Breast epithelium (tissue), 4 donors: ENCODE measurements at regions not wholly inside any gene's neighbourhood (a gene's known extent, or its start where the extent isn't known, plus 50 kb on each side); places are given as distances from the start of the nearest gene placed in this dataset.

ENCODE experiments used
- DNase-seq, 2 donors: peaks; one replicate each; pipeline ENCODE4 v3.0.0-alpha.2; 2019; ENCODE audit warnings: low spot score in 2 of 2
- H3K27ac ChIP-seq, 2 donors: fragments of 200-600 bp; sonication (generic) in 1 of 2; one replicate each; pipeline ENCODE4 v1.5.1; 2016 to 2019; ENCODE audit warnings: mild to moderate bottlenecking in 1 of 2
- H3K27me3 ChIP-seq, 2 donors: fragments of 200-600 bp; sonication (generic) in 1 of 2; one replicate each; pipeline versions ENCODE4 v1.5.1 to v1.6.0; 2017 to 2019; ENCODE audit warnings: control low read depth in 1 of 2, mild to moderate bottlenecking in 1 of 2
- H3K36me3 ChIP-seq: fragments of 200-600 bp; one replicate; pipeline ENCODE4 v1.5.1; 2019
- H3K4me1 ChIP-seq, 2 donors: fragments of 200-600 bp; sonication (generic); one replicate each; pipeline ENCODE4 v1.5.1; 2016 to 2019; ENCODE audit warnings: control low read depth in 1 of 2
- H3K4me3 ChIP-seq, 3 donors: fragments of 200-600 bp; sonication (generic); 1 replicate in 2 of 3; 2 replicates in 1 of 3; pipeline ENCODE4 v1.5.1; 2016 to 2019; ENCODE audit warnings: mild to moderate bottlenecking in 3 of 3, moderate library complexity in 2 of 3
- H3K9me3 ChIP-seq, 2 donors: fragments of 200-600 bp; sonication (generic) in 1 of 2; one replicate each; pipeline ENCODE4 v1.5.1; 2016 to 2019; ENCODE audit warnings: control low read depth in 1 of 2
- CTCF ChIP-seq, 3 donors: fragments of 450-650 bp; IDR thresholded peaks; one replicate each; pipeline ENCODE4 v1.5.1; 2016 to 2017; ENCODE audit warnings: antibody characterized with exemption in 3 of 3, mild to moderate bottlenecking in 3 of 3, moderate library complexity in 3 of 3
- POLR2A ChIP-seq: fragments of 450-650 bp; IDR thresholded peaks from one replicate; pipeline ENCODE4 v1.6.1; 2016; ENCODE audit warnings: antibody characterized with exemption, mild to moderate bottlenecking, moderate library complexity
- POLR2AphosphoS5 ChIP-seq, 3 donors: sonication (generic); formaldehyde crosslinking; IDR thresholded peaks; one replicate each; pipeline ENCODE4 v1.6.1; 2017; ENCODE audit warnings: antibody characterized with exemption in 3 of 3
- intact Hi-C: fragments of 100-400 bp; cut with DNase I; formaldehyde crosslinking; loops from one replicate; pipeline ENCODE4 v1.15.1; 2023; ENCODE audit warnings: low total_unique reads

DNA sequence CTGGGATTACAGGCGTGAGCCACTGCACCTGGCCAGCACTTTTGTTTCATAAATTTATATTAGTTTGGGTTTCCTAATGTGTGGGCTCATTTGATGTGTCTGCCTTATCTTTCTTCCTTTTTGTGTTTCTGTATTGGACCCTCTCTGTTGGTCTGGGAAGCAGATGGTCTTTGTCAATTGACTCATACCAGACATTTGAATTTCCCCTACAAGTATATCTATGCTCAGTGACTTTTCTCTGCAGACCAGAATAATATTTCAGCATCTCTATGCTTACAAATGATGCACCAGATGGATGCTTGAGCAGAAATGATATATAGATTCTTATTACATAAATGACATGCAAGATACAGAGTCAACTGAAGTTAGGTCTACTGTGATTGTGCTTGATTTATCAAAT is 329.9 kb upstream of the SLCO3A1 start:
- intact Hi-C loops: no loop called here
- Histone ChIP-seq H3K36me3 (no peaks in the 10 kb centered on the region), H3K4me1 (no peaks in the 10 kb centered on the region), H3K27me3 (peaks cover 0 to 4% of the 10 kb centered on the region in 2 donors), H3K4me3 (no peak overlapping the region), H3K9me3 (no peaks in the 10 kb centered on the region), H3K27ac (no peak overlapping the region)
- DNase-seq: no peak
- no peak for TF ChIP-seq CTCF (IDR thresholded peaks at IDR 0.05)
- TF ChIP-seq POLR2A: no peak
- TF ChIP-seq POLR2AphosphoS5 (IDR thresholded peaks at IDR 0.05): no peak

- Histone ChIP-seq H3K27ac (no peak overlapping the region), H3K4me3 (no peak overlapping the region), H3K4me1 (no peaks in the 10 kb centered on the region), H3K36me3 (no peaks in the 10 kb centered on the region), H3K9me3 (no peaks in the 10 kb centered on the region), H3K27me3 (peaks cover 0 to 4% of the 10 kb centered on the region in 2 donors)
- no peak for TF ChIP-seq POLR2AphosphoS5 (IDR thresholded peaks at IDR 0.05)
- no peak for TF ChIP-seq POLR2A
- TF ChIP-seq CTCF (IDR thresholded peaks at IDR 0.05): no peak
- no peak for DNase-seq
- intact Hi-C loops: no loop called here
Observed at GRCh38 chr15:91524534-91524933, 329.0 kb upstream of the SLCO3A1 start.

GRCh38 chr15:91525751-91526150 is 327.8 kb upstream of the SLCO3A1 start:
- DNase-seq: no peak
- TF ChIP-seq CTCF (IDR thresholded peaks at IDR 0.05) (no peak), POLR2A (no peak), POLR2AphosphoS5 (IDR thresholded peaks at IDR 0.05) (no peak)

GRCh38 chr15:91526424-91526823 is 327.1 kb upstream of the SLCO3A1 start:
- Histone ChIP-seq H3K27ac (no peak overlapping the region), H3K4me1 (no peaks in the 10 kb centered on the region), H3K4me3 (no peak overlapping the region), H3K9me3 (no peaks in the 10 kb centered on the region), H3K36me3 (no peaks in the 10 kb centered on the region), H3K27me3 (peaks cover 0 to 4% of the 10 kb centered on the region in 2 donors)
- DNase-seq: no peak
- intact Hi-C loops: no loop called here
- no peak for TF ChIP-seq POLR2A
- TF ChIP-seq CTCF (IDR thresholded peaks at IDR 0.05): no peak
- no peak for TF ChIP-seq POLR2AphosphoS5 (IDR thresholded peaks at IDR 0.05)

More at GRCh38 chr15:91525751-91526150, 327.8 kb upstream of the SLCO3A1 start:
- H3K4me1 ChIP-seq: no peaks in the 10 kb centered on the region
- H3K4me3 ChIP-seq: no peak overlapping the region
- intact Hi-C loops: no loop called here
- no peaks in the 10 kb centered on the region for H3K9me3 ChIP-seq
- no peak overlapping the region for H3K27ac ChIP-seq
- H3K27me3 ChIP-seq: peaks cover 0 to 4% of the 10 kb centered on the region in 2 donors
- no peaks in the 10 kb centered on the region for H3K36me3 ChIP-seq

DNA sequence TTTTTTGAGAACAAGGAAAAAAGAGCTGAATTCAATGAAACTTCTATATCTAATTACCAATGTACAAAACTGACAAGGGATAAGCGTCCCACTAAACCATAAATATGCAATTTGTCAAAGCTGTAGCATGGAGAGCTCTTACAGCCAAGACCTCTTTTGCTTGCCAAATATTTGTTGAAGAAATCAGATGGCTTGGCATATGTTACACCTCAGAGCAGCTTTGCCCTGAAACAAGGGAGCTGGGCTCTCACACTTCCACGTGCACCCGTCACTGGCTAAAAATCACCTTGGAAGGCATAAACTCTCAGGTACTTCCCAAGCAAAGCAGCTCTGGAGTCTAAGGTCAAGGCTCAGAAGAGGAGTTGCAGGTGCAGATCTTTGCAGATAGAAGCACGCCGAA is 324.7 kb upstream of the SLCO3A1 start:
- H3K36me3 ChIP-seq: no peaks in the 10 kb centered on the region
- H3K9me3 ChIP-seq: no peaks in the 10 kb centered on the region
- no peak for TF ChIP-seq CTCF (IDR thresholded peaks at IDR 0.05)
- no peak for TF ChIP-seq POLR2A
- TF ChIP-seq POLR2AphosphoS5 (IDR thresholded peaks at IDR 0.05): no peak
- H3K4me3 ChIP-seq: no peak overlapping the region
- intact Hi-C loops: no loop called here
- H3K27ac ChIP-seq: no peak overlapping the region
- peaks cover 0 to 4% of the 10 kb centered on the region in 2 donors for H3K27me3 ChIP-seq
- no peak for DNase-seq
- no peaks in the 10 kb centered on the region for H3K4me1 ChIP-seq
